ENCODE measurements at regions not wholly inside any gene's neighbourhood (a gene's known extent, or its start where the extent isn't known, plus 50 kb on each side); places are given as distances from the start of the nearest gene placed in this dataset.

DNA sequence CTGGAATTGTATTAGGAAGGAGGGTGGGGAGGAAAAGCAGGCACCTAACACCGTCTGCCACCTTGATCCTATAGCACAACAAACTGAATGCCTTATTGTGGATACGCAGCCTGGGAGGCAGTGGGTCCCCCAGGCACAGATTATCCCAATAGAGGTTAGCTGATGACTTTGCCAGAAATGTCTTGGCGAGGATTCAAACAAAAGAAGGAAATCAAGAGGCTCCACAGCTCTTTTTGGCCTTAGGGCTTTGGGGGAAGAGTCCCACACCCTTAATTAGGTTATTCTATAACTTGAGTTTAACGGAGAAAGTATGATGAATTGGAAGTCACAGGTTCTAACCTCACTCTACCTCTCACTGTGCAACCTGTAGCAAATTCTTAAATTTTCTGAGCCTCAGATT, 102.0 kb downstream of the MRPL14 start (continued):
- TF ChIP-seq, protein P1, sequence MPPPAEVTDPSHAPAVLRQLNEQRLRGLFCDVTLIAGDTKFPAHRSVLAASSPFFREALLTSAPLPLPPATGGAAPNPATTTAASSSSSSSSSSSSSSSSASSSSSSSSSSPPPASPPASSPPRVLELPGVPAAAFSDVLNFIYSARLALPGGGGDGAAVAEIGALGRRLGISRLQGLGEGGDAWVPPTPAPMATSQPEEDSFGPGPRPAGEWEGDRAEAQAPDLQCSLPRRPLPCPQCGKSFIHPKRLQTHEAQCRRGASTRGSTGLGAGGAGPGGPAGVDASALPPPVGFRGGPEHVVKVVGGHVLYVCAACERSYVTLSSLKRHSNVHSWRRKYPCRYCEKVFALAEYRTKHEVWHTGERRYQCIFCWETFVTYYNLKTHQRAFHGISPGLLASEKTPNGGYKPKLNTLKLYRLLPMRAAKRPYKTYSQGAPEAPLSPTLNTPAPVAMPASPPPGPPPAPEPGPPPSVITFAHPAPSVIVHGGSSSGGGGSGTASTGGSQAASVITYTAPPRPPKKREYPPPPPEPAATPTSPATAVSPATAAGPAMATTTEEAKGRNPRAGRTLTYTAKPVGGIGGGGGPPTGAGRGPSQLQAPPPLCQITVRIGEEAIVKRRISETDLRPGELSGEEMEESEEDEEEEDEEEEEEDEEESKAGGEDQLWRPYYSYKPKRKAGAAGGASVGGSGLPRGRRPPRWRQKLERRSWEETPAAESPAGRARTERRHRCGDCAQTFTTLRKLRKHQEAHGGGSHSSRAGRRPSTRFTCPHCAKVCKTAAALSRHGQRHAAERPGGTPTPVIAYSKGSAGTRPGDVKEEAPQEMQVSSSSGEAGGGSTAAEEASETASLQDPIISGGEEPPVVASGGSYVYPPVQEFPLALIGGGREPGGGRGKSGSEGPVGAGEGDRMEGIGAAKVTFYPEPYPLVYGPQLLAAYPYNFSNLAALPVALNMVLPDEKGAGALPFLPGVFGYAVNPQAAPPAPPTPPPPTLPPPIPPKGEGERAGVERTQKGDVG (CRISPR knock-in tag; IDR thresholded peaks at IDR 0.05), result no peak
- TF ChIP-seq TCF12 (IDR thresholded peaks at IDR 0.05; ENCODE audit: low read depth, low read length), result no peak
- no peak for TF ChIP-seq DPF2 (IDR thresholded peaks at IDR 0.05)

DNA sequence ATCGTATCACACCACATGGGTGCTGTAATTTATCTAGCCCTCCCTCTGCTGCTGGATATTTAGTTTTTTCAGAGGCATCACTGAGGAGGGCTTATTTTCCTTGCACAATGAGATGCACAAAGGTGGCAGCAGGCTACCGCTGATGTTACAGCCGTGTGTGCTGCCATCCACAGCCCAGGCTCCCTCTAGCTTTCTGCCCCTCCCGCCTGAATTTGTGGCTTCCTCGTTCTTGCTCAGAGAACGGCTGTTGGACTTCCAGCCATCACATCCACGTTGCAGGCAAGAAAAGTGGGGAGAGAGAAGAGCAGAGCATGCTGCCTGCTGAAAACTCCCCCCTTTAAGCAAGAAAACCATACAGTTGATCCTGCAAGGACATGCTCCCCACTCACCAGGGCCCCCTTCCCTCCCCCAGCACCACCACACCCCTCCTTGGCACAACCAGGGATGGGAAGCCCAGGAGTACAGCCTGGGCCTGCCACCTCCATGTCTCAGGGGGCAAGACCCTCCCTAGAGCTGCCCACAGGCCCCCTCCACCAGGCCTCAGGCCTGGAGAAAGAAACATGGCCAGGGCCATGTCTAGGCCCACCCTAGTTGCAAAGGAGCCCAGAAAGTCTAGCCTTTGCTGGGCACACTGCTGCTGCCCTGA, 102.6 kb downstream of the MRPL14 start:
- H3K27me3 ChIP-seq (replicated peaks in 1 of 2; ENCODE audit: control insufficient read depth in 2 of 2, insufficient read depth in 2 of 2, low read length in 1 of 2), result no peaks in the 10 kb centered on the region
- ChIA-PET RAD21 (ENCODE audit: unreplicated experiment) (interaction anchor here (1.0 to 1.5 kb wide), 2 partner anchors 51 to 54 kb away, joined by 3 read pairs; no protein-coding TSS in a partner anchor), SMC1A (ENCODE audit: uncharacterized antibody, unreplicated experiment) (interaction anchor here (0.7 to 2.2 kb wide), 2 partner anchors 9 to 54 kb away, joined by 3 to 8 read pairs; no protein-coding TSS in a partner anchor), CTCF (interaction anchor here (1.0 kb wide), 2 partner anchors 50 to 54 kb away, joined by 3 to 7 read pairs; no protein-coding TSS in a partner anchor), POLR2A (interaction anchor here (0.6 kb wide), 1 partner anchor 478 kb away, joined by 3 read pairs; no protein-coding TSS in a partner anchor)
- no peaks in the 10 kb centered on the region for H3K4me1 ChIP-seq (ENCODE audit: control insufficient read depth, insufficient read depth, low read length)
- H3K9me3 ChIP-seq (replicated peaks; ENCODE audit: control insufficient read depth, insufficient read depth, low read length), result no peaks in the 10 kb centered on the region
- no peak overlapping the region for H2AFZ ChIP-seq (ENCODE audit: control insufficient read depth, low read depth, low read length)
- no peaks in the 10 kb centered on the region for H3K36me3 ChIP-seq (ENCODE audit: control insufficient read depth in 2 of 2, insufficient read depth in 2 of 2, low read length in 1 of 2)
- WGBS (ENCODE audit: insufficient coverage, insufficient replicate concordance, low lambda C conversion rate, missing lambda C conversion rate), result 27% methylated on average over 7 of the region's 7 CpGs
- H3K27ac ChIP-seq (ENCODE audit: control insufficient read depth, insufficient read depth), result no peak overlapping the region
- H3K4me2 ChIP-seq (ENCODE audit: control insufficient read depth, insufficient read depth), result no peak overlapping the region
- peak; percentile 49 for ATAC-seq
- H4K20me1 ChIP-seq (ENCODE audit: control insufficient read depth, insufficient read depth), result no peaks in the 10 kb centered on the region
- no peak overlapping the region for H3K4me3 ChIP-seq
- TF ChIP-seq, protein P2, sequence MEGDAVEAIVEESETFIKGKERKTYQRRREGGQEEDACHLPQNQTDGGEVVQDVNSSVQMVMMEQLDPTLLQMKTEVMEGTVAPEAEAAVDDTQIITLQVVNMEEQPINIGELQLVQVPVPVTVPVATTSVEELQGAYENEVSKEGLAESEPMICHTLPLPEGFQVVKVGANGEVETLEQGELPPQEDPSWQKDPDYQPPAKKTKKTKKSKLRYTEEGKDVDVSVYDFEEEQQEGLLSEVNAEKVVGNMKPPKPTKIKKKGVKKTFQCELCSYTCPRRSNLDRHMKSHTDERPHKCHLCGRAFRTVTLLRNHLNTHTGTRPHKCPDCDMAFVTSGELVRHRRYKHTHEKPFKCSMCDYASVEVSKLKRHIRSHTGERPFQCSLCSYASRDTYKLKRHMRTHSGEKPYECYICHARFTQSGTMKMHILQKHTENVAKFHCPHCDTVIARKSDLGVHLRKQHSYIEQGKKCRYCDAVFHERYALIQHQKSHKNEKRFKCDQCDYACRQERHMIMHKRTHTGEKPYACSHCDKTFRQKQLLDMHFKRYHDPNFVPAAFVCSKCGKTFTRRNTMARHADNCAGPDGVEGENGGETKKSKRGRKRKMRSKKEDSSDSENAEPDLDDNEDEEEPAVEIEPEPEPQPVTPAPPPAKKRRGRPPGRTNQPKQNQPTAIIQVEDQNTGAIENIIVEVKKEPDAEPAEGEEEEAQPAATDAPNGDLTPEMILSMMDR (IDR thresholded peaks at IDR 0.05 in 2 of 3, conservative IDR thresholded peaks at IDR 0.05 in 1 of 3; ENCODE audit: control insufficient read depth in 2 of 3, extremely low read depth in 1 of 3, insufficient read depth in 1 of 3, low read depth in 3 of 3, low read length in 3 of 3), result peak in 1 of 3 experiments; percentile 24; a peak in 2 of 6 replicates
- TF ChIP-seq, protein P3, sequence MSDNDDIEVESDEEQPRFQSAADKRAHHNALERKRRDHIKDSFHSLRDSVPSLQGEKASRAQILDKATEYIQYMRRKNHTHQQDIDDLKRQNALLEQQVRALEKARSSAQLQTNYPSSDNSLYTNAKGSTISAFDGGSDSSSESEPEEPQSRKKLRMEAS (IDR thresholded peaks at IDR 0.05; ENCODE audit: low read depth, low read length), result no peak
- DNase-seq (ENCODE audit: low read depth, low spot score), result no peak
- no peak overlapping the region for H3K9ac ChIP-seq (ENCODE audit: control insufficient read depth, insufficient read depth, low read length)
- intact Hi-C loops (cut with micrococcal nuclease; ENCODE audit: unreplicated experiment) (no loop called here), in situ Hi-C loops (cut with MboI) (no loop called here)
- FAIRE-seq, result no peak
- BruUV-seq (replicated peaks), result no TSS peak
- H3K79me2 ChIP-seq (ENCODE audit: control insufficient read depth, insufficient read depth, low read length), result no peaks in the 10 kb centered on the region
